Body of pancreas (tissue), 4 donors: ENCODE measurements at regions not wholly inside any gene's neighbourhood (a gene's known extent, or its start where the extent isn't known, plus 50 kb on each side); places are given as distances from the start of the nearest gene placed in this dataset.

Source experiments
- CTCF ChIP-seq, 7 experiments: fragments of 450-650 bp in 4 of 7; fragments of 200-600 bp in 3 of 7; sonication (generic) in 3 of 7; IDR thresholded peaks; one replicate each; pipeline ENCODE4 v1.5.1; 2016 to 2019; ENCODE audit warnings: antibody characterized with exemption in 7 of 7
- POLR2A ChIP-seq, 3 donors: fragments of 450-650 bp; IDR thresholded peaks; one replicate each; pipeline ENCODE4 v1.6.1; 2016; ENCODE audit warnings: antibody characterized with exemption in 3 of 3, mild to moderate bottlenecking in 2 of 3

GRCh38 chr20:60239956-60240355, 281.7 kb downstream of the CDH26 start:
- no peak for TF ChIP-seq POLR2A (IDR thresholded peaks at IDR 0.05)
- no peak for TF ChIP-seq CTCF (IDR thresholded peaks at IDR 0.05)
